ENCODE measurements at regions not wholly inside any gene's neighbourhood (a gene's known extent, or its start where the extent isn't known, plus 50 kb on each side); places are given as distances from the start of the nearest gene placed in this dataset.
"Not testable (repeated sequence)": the region's sequence is repeated elsewhere in the genome, so short reads cannot be mapped to it uniquely, and the experiment has no call there.

GRCh38 chr2:71922499-71923142 lies 225.0 kb downstream of the CYP26B1 start:
- Histone ChIP-seq H3K36me3 (ENCODE audit: low read depth) (no peaks in the 10 kb centered on the region), H3K9me2 (ENCODE audit: insufficient read depth) (no peaks in the 10 kb centered on the region), H3K4me3 (no peak overlapping the region), H3K4me1 (replicated peaks; ENCODE audit: insufficient read depth) (peaks cover 10% of the 10 kb centered on the region), H3K27ac (no peak overlapping the region), H3K4me2 (no peak overlapping the region), H3K9me3 (ENCODE audit: insufficient read depth, low read depth) (peaks cover 16% of the 10 kb centered on the region), H3K79me2 (ENCODE audit: low read depth) (no peaks in the 10 kb centered on the region), H2AFZ (no peak overlapping the region), H3K27me3 (ENCODE audit: insufficient read depth, low read depth) (no peaks in the 10 kb centered on the region), H3F3A (ENCODE audit: insufficient read depth, low read depth) (no peaks in the 10 kb centered on the region; the same call in 1 of the 2 replicates), H4K20me1 (ENCODE audit: insufficient read depth) (no peaks in the 10 kb centered on the region)
- intact Hi-C loops (cut with micrococcal nuclease; ENCODE audit: unreplicated experiment): loop anchor here (5.0 to 10.0 kb wide), 3 partner anchors 75 to 825 kb away; no protein-coding TSS in a partner anchor
- no peak for DNase-seq
- TF ChIP-seq EZH2 (IDR thresholded peaks at IDR 0.05; ENCODE audit: low read depth) (no peak), CTCF (conservative IDR thresholded peaks at IDR 0.05) (no peak)
- BruUV-seq (replicated peaks): no TSS peak
- ChIA-PET POLR2A (ENCODE audit: unreplicated experiment) (interaction anchor here (0.6 kb wide), 1 partner anchor 251 kb away, joined by 3 read pairs; no protein-coding TSS in a partner anchor), CTCF (no interaction called here)

GRCh38 chr2:71922091-71922490 lies 225.6 kb downstream of the CYP26B1 start:
- H3K9me3 ChIP-seq (ENCODE audit: insufficient read depth, low read depth): peaks cover 16% of the 10 kb centered on the region
- BruUV-seq (replicated peaks): no TSS peak
- CTCF ChIA-PET: no interaction called here

GRCh38 chr2:71920819-71921218 lies 226.8 kb downstream of the CYP26B1 start:
- H3K4me3 ChIP-seq; H3K27ac ChIP-seq; BruUV-seq (replicated peaks); POLR2A ChIA-PET (ENCODE audit: unreplicated experiment); H3K27me3 ChIP-seq (ENCODE audit: insufficient read depth, low read depth); H4K20me1 ChIP-seq (ENCODE audit: insufficient read depth); H2AFZ ChIP-seq; H3K4me2 ChIP-seq; DNase-seq; H3K36me3 ChIP-seq (ENCODE audit: low read depth); CTCF ChIA-PET; H3K4me1 ChIP-seq (replicated peaks; ENCODE audit: insufficient read depth); H3K9me2 ChIP-seq (ENCODE audit: insufficient read depth); H3K79me2 ChIP-seq (ENCODE audit: low read depth); H3F3A ChIP-seq (ENCODE audit: insufficient read depth, low read depth): not testable (repeated sequence)
- peaks cover 16% of the 10 kb centered on the region for H3K9me3 ChIP-seq (ENCODE audit: insufficient read depth, low read depth)
- intact Hi-C loops (cut with micrococcal nuclease; ENCODE audit: unreplicated experiment): loop anchor here (5.0 to 10.0 kb wide), 3 partner anchors 76 to 826 kb away; no protein-coding TSS in a partner anchor

More at GRCh38 chr2:71922091-71922490, 225.6 kb downstream of the CYP26B1 start:
- POLR2A ChIA-PET (ENCODE audit: unreplicated experiment): interaction anchor here (0.6 kb wide), 1 partner anchor 252 kb away, joined by 3 read pairs; no protein-coding TSS in a partner anchor
- TF ChIP-seq CTCF (conservative IDR thresholded peaks at IDR 0.05): no peak
- no peaks in the 10 kb centered on the region for H4K20me1 ChIP-seq (ENCODE audit: insufficient read depth)
- peaks cover 10% of the 10 kb centered on the region for H3K4me1 ChIP-seq (replicated peaks; ENCODE audit: insufficient read depth)
- no peaks in the 10 kb centered on the region for H3K36me3 ChIP-seq (ENCODE audit: low read depth)
- no peak overlapping the region for H3K27ac ChIP-seq
- no peaks in the 10 kb centered on the region for H3K9me2 ChIP-seq (ENCODE audit: insufficient read depth)
- no peaks in the 10 kb centered on the region; the same call in 1 of the 2 replicates for H3F3A ChIP-seq (ENCODE audit: insufficient read depth, low read depth)
- H3K4me2 ChIP-seq: no peak overlapping the region
- intact Hi-C loops (cut with micrococcal nuclease; ENCODE audit: unreplicated experiment): loop anchor here (5.0 to 10.0 kb wide), 3 partner anchors 75 to 825 kb away; no protein-coding TSS in a partner anchor
- H3K27me3 ChIP-seq (ENCODE audit: insufficient read depth, low read depth): no peaks in the 10 kb centered on the region
- no peak for DNase-seq
- H2AFZ ChIP-seq: no peak overlapping the region
- no peaks in the 10 kb centered on the region for H3K79me2 ChIP-seq (ENCODE audit: low read depth)
- no peak overlapping the region for H3K4me3 ChIP-seq

All from PC-9 (cell line).